ENCODE measurements at regions not wholly inside any gene's neighbourhood (a gene's known extent, or its start where the extent isn't known, plus 50 kb on each side); places are given as distances from the start of the nearest gene placed in this dataset.

GRCh38 chr2:40642726-40643125 is 190.8 kb upstream of the SLC8A1 start:
- Mint-ChIP-seq H3K27ac (ENCODE audit: unreplicated experiment) (no peak overlapping the region), H3K27me3 (ENCODE audit: low read depth) (peaks cover 36% of the 10 kb centered on the region), H3K4me1 (ENCODE audit: low read depth) (no peaks in the 10 kb centered on the region), H3K4me3 (ENCODE audit: unreplicated experiment) (no peak overlapping the region), H3K9me3 (ENCODE audit: low read depth) (no peaks in the 10 kb centered on the region), H3K36me3 (ENCODE audit: low read depth) (no peaks in the 10 kb centered on the region)
- TF ChIP-seq CTCF (IDR thresholded peaks at IDR 0.05): no peak
- no peak for DNase-seq (ENCODE audit: low spot score)

- Mint-ChIP-seq H3K9me3 (ENCODE audit: low read depth) (no peaks in the 10 kb centered on the region), H3K4me1 (ENCODE audit: low read depth) (no peaks in the 10 kb centered on the region), H3K36me3 (ENCODE audit: low read depth) (no peaks in the 10 kb centered on the region), H3K27me3 (ENCODE audit: low read depth) (peaks cover 50% of the 10 kb centered on the region), H3K27ac (ENCODE audit: unreplicated experiment) (no peak overlapping the region), H3K4me3 (ENCODE audit: unreplicated experiment) (no peak overlapping the region)
- no peak for TF ChIP-seq CTCF (IDR thresholded peaks at IDR 0.05)
- DNase-seq (ENCODE audit: low spot score): no peak
Measured at GRCh38 chr2:40646642-40647041, 194.8 kb upstream of the SLC8A1 start.

- Mint-ChIP-seq H3K4me1 (ENCODE audit: low read depth) (no peaks in the 10 kb centered on the region), H3K27me3 (ENCODE audit: low read depth) (peaks cover 50% of the 10 kb centered on the region), H3K27ac (ENCODE audit: unreplicated experiment) (no peak overlapping the region), H3K36me3 (ENCODE audit: low read depth) (no peaks in the 10 kb centered on the region), H3K9me3 (ENCODE audit: low read depth) (no peaks in the 10 kb centered on the region), H3K4me3 (ENCODE audit: unreplicated experiment) (no peak overlapping the region)
- no peak for DNase-seq (ENCODE audit: low spot score)
- TF ChIP-seq CTCF (IDR thresholded peaks at IDR 0.05): no peak
Measured at GRCh38 chr2:40652155-40652554, 200.3 kb upstream of the SLC8A1 start.

- H3K4me3 Mint-ChIP-seq (ENCODE audit: unreplicated experiment): no peak overlapping the region
- peaks cover 38% of the 10 kb centered on the region for H3K27me3 Mint-ChIP-seq (ENCODE audit: low read depth)
- H3K4me1 Mint-ChIP-seq (ENCODE audit: low read depth): no peaks in the 10 kb centered on the region
- H3K27ac Mint-ChIP-seq (ENCODE audit: unreplicated experiment): no peak overlapping the region
- no peak for TF ChIP-seq CTCF (IDR thresholded peaks at IDR 0.05)
- DNase-seq (ENCODE audit: low spot score): no peak
- H3K36me3 Mint-ChIP-seq (ENCODE audit: low read depth): no peaks in the 10 kb centered on the region
- no peaks in the 10 kb centered on the region for H3K9me3 Mint-ChIP-seq (ENCODE audit: low read depth)
Measured at GRCh38 chr2:40653829-40654228, 201.9 kb upstream of the SLC8A1 start.

- no peak for DNase-seq (ENCODE audit: low spot score)
- TF ChIP-seq CTCF (IDR thresholded peaks at IDR 0.05): no peak
- Mint-ChIP-seq H3K9me3 (ENCODE audit: low read depth) (no peaks in the 10 kb centered on the region), H3K27me3 (ENCODE audit: low read depth) (peaks cover 33% of the 10 kb centered on the region), H3K4me3 (ENCODE audit: unreplicated experiment) (no peak overlapping the region), H3K4me1 (ENCODE audit: low read depth) (no peaks in the 10 kb centered on the region), H3K27ac (ENCODE audit: unreplicated experiment) (no peak overlapping the region), H3K36me3 (ENCODE audit: low read depth) (no peaks in the 10 kb centered on the region)
Measured at GRCh38 chr2:40654346-40654745, 202.5 kb upstream of the SLC8A1 start.

Data from chondrocyte (in vitro differentiated cells).